Neural progenitor cell (in vitro differentiated cells): ENCODE measurements at regions not wholly inside any gene's neighbourhood (a gene's known extent, or its start where the extent isn't known, plus 50 kb on each side); places are given as distances from the start of the nearest gene placed in this dataset.

Experiments used
- DNase-seq: peaks from one replicate; pipeline ENCODE4 v3.0.0-alpha.2; 2016; ENCODE audit warnings: low spot score
- H2AFZ ChIP-seq: fragments of 200-600 bp; sonication (generic); replicated peaks from 2 replicates; pipeline ENCODE4 v1.6.1; 2016; ENCODE audit warnings: antibody characterized with exemption
- H3F3A ChIP-seq: fragments of 200-600 bp; sonication (generic); 2 replicates; pipeline ENCODE4 v1.6.1; 2016; ENCODE audit warnings: antibody characterized with exemption, low read depth
- H3K27ac ChIP-seq: fragments of 200-600 bp; sonication (generic); 2 replicates; pipeline ENCODE4 v1.5.1; 2016; ENCODE audit warnings: mild to moderate bottlenecking
- H3K27me3 ChIP-seq: fragments of 200-600 bp; sonication (generic); 2 replicates; pipeline ENCODE4 v1.6.1; 2016; ENCODE audit warnings: mild to moderate bottlenecking, moderate library complexity
- H3K36me3 ChIP-seq: fragments of 200-600 bp; sonication (generic); 2 replicates; pipeline ENCODE4 v1.5.1; 2016
- H3K4me1 ChIP-seq: fragments of 200-600 bp; sonication (generic); 2 replicates; pipeline ENCODE4 v1.6.1; 2016; ENCODE audit warnings: mixed run types
- H3K4me2 ChIP-seq: fragments of 200-600 bp; sonication (generic); 2 replicates; pipeline ENCODE4 v1.6.1; 2016
- H3K4me3 ChIP-seq: fragments of 200-600 bp; sonication (generic); 2 replicates; pipeline ENCODE4 v1.5.1; 2016
- H3K79me2 ChIP-seq: fragments of 200-600 bp; sonication (generic); 2 replicates; pipeline ENCODE4 v1.6.1; 2016; ENCODE audit warnings: low read depth
- H3K9ac ChIP-seq: fragments of 200-600 bp; sonication (generic); 2 replicates; pipeline ENCODE4 v1.6.1; 2016
- H3K9me3 ChIP-seq: fragments of 200-600 bp; sonication (generic); 2 replicates; pipeline ENCODE4 v1.5.1; 2016; ENCODE audit warnings: low read depth
- H4K20me1 ChIP-seq: fragments of 200-600 bp; sonication (generic); 2 replicates; pipeline ENCODE4 v1.6.1; 2016; ENCODE audit warnings: low read depth
- H3K27ac Mint-ChIP-seq: 3 replicates; pipeline ENCODE4 v1.8.0; 2021; ENCODE audit warnings: mixed read lengths
- H3K27me3 Mint-ChIP-seq: 2 replicates; pipeline ENCODE4 v1.8.0; 2022; ENCODE audit warnings: low read depth, mild to moderate bottlenecking, inconsistent platforms, moderate library complexity, mixed read lengths; ENCODE audit not compliant: insufficient read depth
- H3K36me3 Mint-ChIP-seq: 3 replicates; pipeline ENCODE4 v1.8.0; 2021; ENCODE audit warnings: mixed read lengths
- H3K4me1 Mint-ChIP-seq: 3 replicates; pipeline ENCODE4 v1.8.0; 2021; ENCODE audit warnings: mixed read lengths
- H3K4me3 Mint-ChIP-seq: 3 replicates; pipeline ENCODE4 v1.8.0; 2021; ENCODE audit warnings: mild to moderate bottlenecking, moderate library complexity, mixed read lengths
- H3K9me3 Mint-ChIP-seq: 3 replicates; pipeline ENCODE4 v1.8.0; 2020; ENCODE audit warnings: mixed read lengths
- CTCF ChIP-seq: fragments of 200-600 bp; sonication (generic); IDR thresholded peaks from 2 replicates; pipeline ENCODE4 v1.5.1; 2017; ENCODE audit warnings: antibody characterized with exemption, mild to moderate bottlenecking
- EZH2 ChIP-seq: fragments of 200-600 bp; sonication (generic); IDR thresholded peaks from 2 replicates; pipeline ENCODE4 v1.6.1; 2017; ENCODE audit warnings: antibody characterized with exemption, mild to moderate bottlenecking, moderate library complexity
- EZH2phosphoT487 ChIP-seq: fragments of 200-600 bp; sonication (generic); IDR thresholded peaks from 2 replicates; pipeline ENCODE4 v1.6.1; 2017; ENCODE audit warnings: antibody characterized with exemption

GRCh38 chr2:76280686-76281085 is 570.0 kb upstream of the GCFC2 start:
- H3K27ac Mint-ChIP-seq = no peak overlapping the region
- H3K4me1 ChIP-seq = peaks cover 5% of the 10 kb centered on the region
- H3K4me2 ChIP-seq = no peak overlapping the region
- no peak overlapping the region for H3K27ac ChIP-seq
- H3K9me3 ChIP-seq = no peaks in the 10 kb centered on the region
- no peak overlapping the region for H3K4me3 Mint-ChIP-seq
- H3K27me3 Mint-ChIP-seq = no peaks in the 10 kb centered on the region
- H3K4me3 ChIP-seq = no peak overlapping the region
- no peaks in the 10 kb centered on the region for H3K36me3 Mint-ChIP-seq
- peaks cover 39% of the 10 kb centered on the region for H3K4me1 Mint-ChIP-seq
- H4K20me1 ChIP-seq = no peaks in the 10 kb centered on the region
- no peaks in the 10 kb centered on the region for H3K27me3 ChIP-seq
- no peaks in the 10 kb centered on the region for H3K79me2 ChIP-seq
- DNase-seq = no peak
- no peak overlapping the region for H3K9ac ChIP-seq
- no peaks in the 10 kb centered on the region for H3F3A ChIP-seq
- H3K36me3 ChIP-seq = no peaks in the 10 kb centered on the region
- TF ChIP-seq CTCF (no peak), EZH2 (no peak), EZH2phosphoT487 (no peak)
- H3K9me3 Mint-ChIP-seq = no peaks in the 10 kb centered on the region
- H2AFZ ChIP-seq = no peak overlapping the region

GRCh38 chr2:76279142-76279541 is 568.4 kb upstream of the GCFC2 start:
- H4K20me1 ChIP-seq = no peaks in the 10 kb centered on the region
- Mint-ChIP-seq H3K36me3 (no peaks in the 10 kb centered on the region), H3K27ac (no peak overlapping the region), H3K9me3 (no peaks in the 10 kb centered on the region), H3K4me1 (peaks cover 39% of the 10 kb centered on the region), H3K27me3 (no peaks in the 10 kb centered on the region), H3K4me3 (no peak overlapping the region)
- no peak overlapping the region for H3K27ac ChIP-seq
- TF ChIP-seq EZH2phosphoT487 = no peak
- TF ChIP-seq EZH2 = no peak
- TF ChIP-seq CTCF = no peak
- no peak for DNase-seq
- H3K4me2 ChIP-seq = no peak overlapping the region
- no peak overlapping the region for H3K9ac ChIP-seq
- peaks cover 5% of the 10 kb centered on the region for H3K4me1 ChIP-seq
- H3F3A ChIP-seq = no peaks in the 10 kb centered on the region
- H3K36me3 ChIP-seq = no peaks in the 10 kb centered on the region
- H3K9me3 ChIP-seq = no peaks in the 10 kb centered on the region
- H3K27me3 ChIP-seq = no peaks in the 10 kb centered on the region
- no peak overlapping the region for H2AFZ ChIP-seq
- H3K79me2 ChIP-seq = no peaks in the 10 kb centered on the region
- H3K4me3 ChIP-seq = no peak overlapping the region

GRCh38 chr2:76275788-76276187 is 565.1 kb upstream of the GCFC2 start:
- Mint-ChIP-seq H3K9me3 (no peaks in the 10 kb centered on the region), H3K4me1 (peaks cover 30% of the 10 kb centered on the region), H3K27ac (no peak overlapping the region), H3K4me3 (no peak overlapping the region), H3K27me3 (peaks cover 2% of the 10 kb centered on the region), H3K36me3 (no peaks in the 10 kb centered on the region)
- no peak overlapping the region for H3K4me3 ChIP-seq
- TF ChIP-seq EZH2 = no peak
- TF ChIP-seq EZH2phosphoT487 = no peak
- TF ChIP-seq CTCF = no peak
- no peak overlapping the region for H3K9ac ChIP-seq
- peaks cover 5% of the 10 kb centered on the region for H3K4me1 ChIP-seq
- H3K9me3 ChIP-seq = no peaks in the 10 kb centered on the region
- H2AFZ ChIP-seq = no peak overlapping the region
- no peak overlapping the region for H3K27ac ChIP-seq
- H3K27me3 ChIP-seq = no peaks in the 10 kb centered on the region
- H3K4me2 ChIP-seq = no peak overlapping the region
- H3K36me3 ChIP-seq = no peaks in the 10 kb centered on the region
- DNase-seq = no peak
- no peaks in the 10 kb centered on the region for H4K20me1 ChIP-seq
- no peaks in the 10 kb centered on the region for H3F3A ChIP-seq
- H3K79me2 ChIP-seq = no peaks in the 10 kb centered on the region
